Upper lobe of left lung (tissue), 6 donors: ENCODE measurements at regions not wholly inside any gene's neighbourhood (a gene's known extent, or its start where the extent isn't known, plus 50 kb on each side); places are given as distances from the start of the nearest gene placed in this dataset.
"Not testable (repeated sequence)": the region's sequence is repeated elsewhere in the genome, so short reads cannot be mapped to it uniquely, and the experiment has no call there.

Experiments
- ATAC-seq, 2 donors: fragments of 200-7000 bp; cut with Tn5 transposase; one replicate each; pipeline ENCODE4 v1.9.1; 2022; ENCODE audit warnings: mild to moderate bottlenecking in 2 of 2, moderate library complexity in 2 of 2; ENCODE audit not compliant: low FRiP score in 2 of 2
- DNase-seq, 2 donors: peaks; one replicate each; pipeline ENCODE4 v3.0.0-alpha.2; 2019 to 2020
- H3K27ac ChIP-seq, 4 donors: fragments of 200-600 bp; sonication (generic); one replicate each; pipeline ENCODE4 v1.5.1; 2016 to 2019
- H3K27me3 ChIP-seq, 4 donors: fragments of 200-600 bp; sonication (generic); one replicate each; pipeline ENCODE4 v1.5.1; 2017 to 2019
- H3K36me3 ChIP-seq, 4 donors: fragments of 200-600 bp; sonication (generic); one replicate each; pipeline ENCODE4 v1.5.1; 2016 to 2019
- H3K4me1 ChIP-seq, 4 donors: fragments of 200-600 bp; sonication (generic); one replicate each; pipeline ENCODE4 v1.5.1; 2018 to 2019
- H3K4me3 ChIP-seq, 4 donors: fragments of 200-600 bp; sonication (generic); one replicate each; pipeline ENCODE4 v1.5.1; 2017 to 2019; ENCODE audit warnings: mild to moderate bottlenecking in 2 of 4, moderate library complexity in 1 of 4
- H3K9me3 ChIP-seq, 4 donors: fragments of 200-600 bp; sonication (generic); one replicate each; pipeline ENCODE4 v1.5.1; 2018 to 2019
- EP300 ChIP-seq, 4 donors: sonication (generic); formaldehyde crosslinking; IDR thresholded peaks; one replicate each; pipeline ENCODE4 v1.5.1; 2017; ENCODE audit warnings: antibody characterized with exemption in 4 of 4, control low read depth in 2 of 4
- POLR2A ChIP-seq, 4 donors: fragments of 450-650 bp; IDR thresholded peaks; one replicate each; pipeline ENCODE4 v1.5.1; 2016 to 2017; ENCODE audit warnings: antibody characterized with exemption in 4 of 4, mild to moderate bottlenecking in 2 of 4
- POLR2AphosphoS5 ChIP-seq, 2 donors: sonication (generic); formaldehyde crosslinking; IDR thresholded peaks; one replicate each; pipeline ENCODE4 v1.5.1; 2017; ENCODE audit warnings: antibody characterized with exemption in 2 of 2
- WGBS, 2 donors: methylation state at CpG; one replicate each; pipeline ENCODE4 v1.1.5; 2017 to 2018; 5-methylcytosine and 5-hydroxymethylcytosine counted together
- TF ChIP-seq, protein P1 (sequence below), 6 experiments: fragments of 450-650 bp in 4 of 6; fragments of 200-600 bp in 2 of 6; sonication (generic) in 2 of 6; IDR thresholded peaks; one replicate each; pipeline ENCODE4 v1.5.1; 2016 to 2019; ENCODE audit warnings: antibody characterized with exemption in 6 of 6
- donor health status: DM: no; HTN: no; CAD: no; lungs with moderate emphysema.
- donor health status: DM: no; HTN: yes; CAD: no; lungs with severe emphysema.

DNA sequence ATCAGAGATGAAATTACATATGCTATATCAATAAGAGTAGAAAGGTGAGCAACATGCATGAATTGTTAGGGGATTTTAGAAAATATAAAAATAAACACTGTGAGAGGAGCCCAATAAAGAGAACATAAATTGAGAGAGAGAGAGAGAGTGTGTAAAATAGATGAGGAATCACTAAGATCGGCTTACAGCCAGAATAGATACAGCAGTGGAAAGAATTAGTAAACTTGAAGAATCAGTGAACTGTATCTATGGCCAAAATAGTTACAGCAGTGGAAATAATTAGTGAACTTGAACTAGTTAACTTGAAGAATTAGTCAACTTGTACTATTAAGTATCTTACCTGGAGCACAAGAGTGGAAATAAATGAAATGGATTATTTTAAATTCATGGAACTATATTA, 284.3 kb upstream of the RAI14 start:
- not testable (repeated sequence) for ATAC-seq, DNase-seq, H3K36me3 ChIP-seq, H3K4me1 ChIP-seq, H3K4me3 ChIP-seq, H3K9me3 ChIP-seq, H3K27ac ChIP-seq, H3K27me3 ChIP-seq
- WGBS, 2 donors: 62 to 97% methylated on average over 1 of the region's 1 CpG

DNA sequence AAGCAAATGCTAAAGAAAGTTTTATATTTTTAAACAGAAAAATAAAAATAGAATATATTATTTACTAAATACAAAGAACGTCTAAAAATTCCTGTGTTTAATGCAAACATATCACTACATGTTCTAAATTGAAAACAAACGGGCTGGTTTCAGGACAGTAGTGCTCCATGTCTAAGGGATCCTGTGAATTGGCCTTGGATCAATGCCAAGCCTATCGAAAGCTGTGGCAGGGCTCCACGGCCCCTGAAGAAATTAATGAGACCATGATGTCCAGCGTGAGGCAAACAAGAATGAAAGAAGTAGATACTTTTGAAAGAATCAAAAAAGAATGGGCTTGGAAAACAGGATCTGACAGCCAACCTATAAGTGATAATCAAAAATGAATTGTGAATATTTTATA, 283.4 kb upstream of the RAI14 start:
- H3K27me3 ChIP-seq, DNase-seq, H3K9me3 ChIP-seq, H3K4me3 ChIP-seq, H3K36me3 ChIP-seq, H3K4me1 ChIP-seq, ATAC-seq, H3K27ac ChIP-seq: not testable (repeated sequence)
- 50 to 55% methylated on average over 5 of the region's 5 CpGs for WGBS, 2 donors

DNA sequence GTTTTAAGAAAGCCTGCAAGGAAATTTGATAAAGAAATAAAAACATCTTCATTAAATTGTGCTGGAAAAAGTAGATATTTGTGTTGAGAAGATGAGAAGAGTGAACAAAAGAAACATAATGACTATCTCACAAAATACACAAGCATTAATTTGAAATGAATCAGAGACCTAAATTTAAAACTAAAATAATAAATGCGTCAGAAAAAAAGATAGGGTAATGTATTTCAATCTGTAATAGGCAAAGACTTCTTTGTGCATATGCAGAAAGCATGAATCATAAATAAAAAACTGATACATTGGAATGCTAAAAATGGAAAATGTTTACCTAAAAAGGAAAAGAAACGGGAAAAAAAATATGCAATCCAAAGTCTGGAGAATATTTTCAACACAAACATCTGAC, 278.5 kb upstream of the RAI14 start:
- not testable (repeated sequence) for H3K27ac ChIP-seq, DNase-seq, H3K4me3 ChIP-seq, ATAC-seq, H3K36me3 ChIP-seq, H3K4me1 ChIP-seq, H3K27me3 ChIP-seq, H3K9me3 ChIP-seq
- WGBS, 2 donors: 59 to 77% methylated on average over 2 of the region's 2 CpGs

DNA sequence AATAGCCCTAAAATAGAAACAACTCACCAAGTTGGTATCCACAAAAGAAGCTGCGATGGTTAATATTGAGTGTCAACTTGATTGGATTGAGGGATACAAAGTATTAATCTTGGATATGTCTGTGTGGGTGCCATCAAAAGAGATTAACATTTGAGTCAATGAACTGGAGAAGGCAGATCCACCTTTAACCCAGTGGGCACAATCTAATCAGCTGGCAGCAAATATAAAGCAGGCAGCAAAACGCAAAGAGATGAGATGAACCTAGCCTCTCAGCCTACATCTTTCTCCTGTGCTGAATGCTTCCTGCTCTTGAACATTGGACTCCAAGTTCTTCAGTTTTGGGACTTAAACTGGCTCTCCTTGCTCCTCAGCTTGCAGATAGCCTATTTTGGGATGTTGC, 277.6 kb upstream of the RAI14 start:
- 91 to 97% methylated on average over 2 of the region's 2 CpGs for WGBS, 2 donors
- not testable (repeated sequence) for H3K4me1 ChIP-seq, H3K9me3 ChIP-seq, H3K27me3 ChIP-seq, H3K4me3 ChIP-seq, DNase-seq, ATAC-seq, H3K27ac ChIP-seq, H3K36me3 ChIP-seq

DNA sequence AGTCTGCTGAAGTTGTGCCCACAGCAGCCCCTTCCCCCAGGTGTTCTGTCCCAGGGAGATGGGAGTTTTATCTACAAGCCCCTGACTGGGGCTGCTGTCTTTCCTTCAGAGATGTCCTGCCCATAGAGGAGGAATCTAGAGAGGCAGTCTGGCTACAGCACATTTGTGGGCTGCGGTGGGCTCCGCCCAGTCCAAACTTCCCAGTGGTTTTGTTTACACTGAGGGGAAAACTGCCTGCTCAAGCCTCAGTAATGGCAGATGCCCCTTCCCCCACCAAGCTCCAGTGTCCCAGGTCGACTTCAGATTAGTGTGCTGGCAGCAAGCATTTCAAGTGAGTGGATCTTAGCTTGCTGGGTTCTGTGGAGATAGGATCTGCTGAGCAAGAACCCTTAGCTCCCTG, 267.4 kb upstream of the RAI14 start:
- H3K4me3 ChIP-seq, ATAC-seq, H3K4me1 ChIP-seq, H3K27me3 ChIP-seq, H3K27ac ChIP-seq, H3K9me3 ChIP-seq, H3K36me3 ChIP-seq: not testable (repeated sequence)
- WGBS, 2 donors: 48% methylated on average over 3 of the region's 3 CpGs; no CpG with 5 or more reads in 1 of the 2 donors
- DNase-seq: peak in 1 of 2 donors; percentile 0

DNA sequence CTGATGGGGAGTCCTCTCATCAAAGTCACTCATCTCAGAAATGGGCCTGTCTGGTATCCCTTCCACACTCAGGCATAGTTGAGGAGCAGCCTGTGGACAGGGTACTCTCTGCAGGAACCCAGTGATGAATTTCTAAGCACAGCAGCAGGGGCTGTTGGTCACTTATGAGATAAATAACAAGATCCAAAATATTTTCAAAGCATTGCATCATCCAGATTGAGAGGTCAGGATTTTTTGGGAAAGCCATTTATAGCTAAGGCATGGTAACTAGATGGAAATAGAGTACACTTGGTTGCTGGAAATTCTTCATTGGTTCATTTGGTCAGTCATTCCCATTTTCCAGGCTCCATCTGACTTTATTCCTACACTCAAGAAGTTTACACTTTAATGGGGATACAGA, 246.8 kb upstream of the RAI14 start:
- ATAC-seq (no peak), DNase-seq (no peak)
- TF ChIP-seq EP300 (IDR thresholded peaks at IDR 0.05) (no peak), POLR2AphosphoS5 (IDR thresholded peaks at IDR 0.05) (no peak), POLR2A (IDR thresholded peaks at IDR 0.05) (no peak)
- TF ChIP-seq, protein P1, sequence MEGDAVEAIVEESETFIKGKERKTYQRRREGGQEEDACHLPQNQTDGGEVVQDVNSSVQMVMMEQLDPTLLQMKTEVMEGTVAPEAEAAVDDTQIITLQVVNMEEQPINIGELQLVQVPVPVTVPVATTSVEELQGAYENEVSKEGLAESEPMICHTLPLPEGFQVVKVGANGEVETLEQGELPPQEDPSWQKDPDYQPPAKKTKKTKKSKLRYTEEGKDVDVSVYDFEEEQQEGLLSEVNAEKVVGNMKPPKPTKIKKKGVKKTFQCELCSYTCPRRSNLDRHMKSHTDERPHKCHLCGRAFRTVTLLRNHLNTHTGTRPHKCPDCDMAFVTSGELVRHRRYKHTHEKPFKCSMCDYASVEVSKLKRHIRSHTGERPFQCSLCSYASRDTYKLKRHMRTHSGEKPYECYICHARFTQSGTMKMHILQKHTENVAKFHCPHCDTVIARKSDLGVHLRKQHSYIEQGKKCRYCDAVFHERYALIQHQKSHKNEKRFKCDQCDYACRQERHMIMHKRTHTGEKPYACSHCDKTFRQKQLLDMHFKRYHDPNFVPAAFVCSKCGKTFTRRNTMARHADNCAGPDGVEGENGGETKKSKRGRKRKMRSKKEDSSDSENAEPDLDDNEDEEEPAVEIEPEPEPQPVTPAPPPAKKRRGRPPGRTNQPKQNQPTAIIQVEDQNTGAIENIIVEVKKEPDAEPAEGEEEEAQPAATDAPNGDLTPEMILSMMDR (IDR thresholded peaks at IDR 0.05): no peak
- Histone ChIP-seq H3K27me3 (no peaks in the 10 kb centered on the region), H3K36me3 (no peaks in the 10 kb centered on the region), H3K4me3 (no peak overlapping the region), H3K4me1 (no peaks in the 10 kb centered on the region), H3K27ac (no peak overlapping the region), H3K9me3 (no peaks in the 10 kb centered on the region)

DNA sequence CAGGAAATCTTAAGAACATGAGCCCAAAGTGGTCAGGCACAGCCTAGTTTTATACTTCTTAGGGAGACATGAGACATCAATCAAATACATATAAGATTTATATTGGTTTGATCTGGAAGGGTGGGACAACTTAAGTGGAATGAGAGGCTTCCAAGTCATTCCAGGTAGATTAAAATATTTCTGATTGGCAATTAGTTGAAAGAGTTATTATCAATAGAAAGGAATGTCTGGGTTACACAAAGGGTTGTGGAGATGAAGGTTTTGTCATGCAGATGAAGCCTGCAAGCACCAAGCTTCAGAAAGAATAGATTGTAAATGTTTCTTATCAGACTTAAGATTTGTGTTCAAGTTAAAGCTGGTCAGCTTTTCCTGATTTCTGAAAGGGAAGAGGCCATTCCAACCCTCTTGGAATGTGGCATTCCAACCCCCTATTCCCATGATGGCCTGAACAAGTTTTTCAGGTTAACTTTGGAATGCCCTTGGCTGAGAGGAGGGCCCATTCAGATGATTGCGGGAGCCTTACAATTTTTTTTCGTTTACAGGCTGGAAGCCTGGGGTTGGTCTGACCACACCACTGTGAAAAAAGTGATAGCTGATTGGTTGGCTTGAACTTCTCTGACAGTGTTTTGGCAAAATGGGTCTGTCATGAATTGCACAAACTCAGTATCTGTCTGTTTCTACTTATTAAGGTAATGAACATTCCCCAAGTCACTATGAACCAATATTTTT, 245.6 kb upstream of the RAI14 start:
- Histone ChIP-seq H3K27me3 (no peaks in the 10 kb centered on the region), H3K27ac (no peak overlapping the region), H3K4me3 (no peak overlapping the region), H3K4me1 (no peaks in the 10 kb centered on the region), H3K36me3 (no peaks in the 10 kb centered on the region), H3K9me3 (no peaks in the 10 kb centered on the region)
- no peak for TF ChIP-seq EP300 (IDR thresholded peaks at IDR 0.05)
- TF ChIP-seq POLR2A (IDR thresholded peaks at IDR 0.05): no peak
- no peak for TF ChIP-seq POLR2AphosphoS5 (IDR thresholded peaks at IDR 0.05)
- TF ChIP-seq, protein P1 (IDR thresholded peaks at IDR 0.05): no peak
- 35 to 48% methylated on average over 2 of the region's 2 CpGs for WGBS, 2 donors
- DNase-seq (no peak), ATAC-seq (no peak)
